Testis (tissue), 2 donors: ENCODE measurements at regions not wholly inside any gene's neighbourhood (a gene's known extent, or its start where the extent isn't known, plus 50 kb on each side); places are given as distances from the start of the nearest gene placed in this dataset.

Experiments
- DNase-seq: peaks from one replicate; pipeline ENCODE4 v3.0.0-alpha.2; 2019
- H3K27ac ChIP-seq, 2 donors: fragments of 200-600 bp; sonication (generic); one replicate each; pipeline ENCODE4 v1.5.1; 2019
- H3K27me3 ChIP-seq: fragments of 200-600 bp; sonication (generic); one replicate; pipeline ENCODE4 v1.5.1; 2019
- H3K36me3 ChIP-seq: fragments of 200-600 bp; sonication (generic); one replicate; pipeline ENCODE4 v1.5.1; 2017; ENCODE audit warnings: low read depth; ENCODE audit errors: missing control alignments
- H3K4me1 ChIP-seq: fragments of 200-600 bp; sonication (generic); one replicate; pipeline ENCODE4 v1.5.1; 2019
- H3K4me3 ChIP-seq, 2 donors: fragments of 200-600 bp; sonication (generic); one replicate each; pipeline ENCODE4 v1.5.1; 2017 to 2019
- H3K9me3 ChIP-seq: fragments of 200-600 bp; sonication (generic); one replicate; pipeline ENCODE4 v1.5.1; 2017
- CTCF ChIP-seq, 3 experiments: fragments of 450-650 bp in 2 of 3; fragments of 200-600 bp in 1 of 3; sonication (generic) in 1 of 3; IDR thresholded peaks; one replicate each; pipeline ENCODE4 v1.5.1; 2016 to 2019; ENCODE audit warnings: antibody characterized with exemption in 3 of 3, mild to moderate bottlenecking in 2 of 3, moderate library complexity in 1 of 3
- POLR2A ChIP-seq: fragments of 450-650 bp; IDR thresholded peaks from one replicate; pipeline ENCODE4 v1.6.1; 2017; ENCODE audit warnings: antibody characterized with exemption, mild to moderate bottlenecking, moderate library complexity
- WGBS, 2 donors: methylation state at CpG; one replicate each; pipeline ENCODE4 v1.1.5; 2018; 5-methylcytosine and 5-hydroxymethylcytosine counted together
- intact Hi-C: fragments of 100-400 bp; cut with DNase I; formaldehyde crosslinking; loops from one replicate; pipeline ENCODE4 v1.15.1; 2023; ENCODE audit warnings: low total_unique reads

GRCh38 chr6:15769511-15770018 lies 106.7 kb upstream of the DTNBP1 start:
- no peak for DNase-seq
- intact Hi-C loops, result no loop called here
- 89 to 92% methylated on average over 5 of the region's 5 CpGs for WGBS, 2 donors
- Histone ChIP-seq H3K4me3 (no peak overlapping the region), H3K27me3 (no peaks in the 10 kb centered on the region), H3K27ac (no peak overlapping the region), H3K9me3 (no peaks in the 10 kb centered on the region), H3K4me1 (no peaks in the 10 kb centered on the region), H3K36me3 (no peaks in the 10 kb centered on the region)
- TF ChIP-seq CTCF (IDR thresholded peaks at IDR 0.05) (no peak), POLR2A (no peak)

- WGBS, 2 donors, result 64 to 68% methylated on average over 5 of the region's 5 CpGs
- Histone ChIP-seq H3K4me3 (no peak overlapping the region), H3K9me3 (no peaks in the 10 kb centered on the region), H3K36me3 (no peaks in the 10 kb centered on the region), H3K4me1 (no peaks in the 10 kb centered on the region), H3K27ac (no peak overlapping the region), H3K27me3 (no peaks in the 10 kb centered on the region)
- TF ChIP-seq POLR2A, result no peak
- intact Hi-C loops, result no loop called here
- DNase-seq, result no peak
Observed at GRCh38 chr6:15768999-15769398, 106.2 kb upstream of the DTNBP1 start.

GRCh38 chr6:15763837-15764236 lies 101.0 kb upstream of the DTNBP1 start:
- intact Hi-C loops, result no loop called here
- no peak for DNase-seq

GRCh38 chr6:15763364-15763763 lies 100.5 kb upstream of the DTNBP1 start:
- intact Hi-C loops, result no loop called here
- Histone ChIP-seq H3K9me3 (no peaks in the 10 kb centered on the region), H3K4me3 (no peak overlapping the region), H3K4me1 (no peaks in the 10 kb centered on the region), H3K27me3 (no peaks in the 10 kb centered on the region), H3K36me3 (no peaks in the 10 kb centered on the region), H3K27ac (no peak overlapping the region)
- 83 to 84% methylated on average over 3 of the region's 3 CpGs for WGBS, 2 donors
- no peak for TF ChIP-seq CTCF (IDR thresholded peaks at IDR 0.05)
- TF ChIP-seq POLR2A, result no peak
- DNase-seq, result no peak

More at GRCh38 chr6:15763837-15764236, 101.0 kb upstream of the DTNBP1 start:
- Histone ChIP-seq H3K9me3 (no peaks in the 10 kb centered on the region), H3K4me3 (no peak overlapping the region), H3K4me1 (no peaks in the 10 kb centered on the region), H3K27ac (no peak overlapping the region), H3K27me3 (no peaks in the 10 kb centered on the region), H3K36me3 (no peaks in the 10 kb centered on the region)
- WGBS, 2 donors, result 40 to 59% methylated on average over 8 of the region's 8 CpGs
- no peak for TF ChIP-seq CTCF (IDR thresholded peaks at IDR 0.05)
- no peak for TF ChIP-seq POLR2A

GRCh38 chr6:15761045-15761502 lies 98.2 kb upstream of the DTNBP1 start:
- no peak for TF ChIP-seq CTCF (IDR thresholded peaks at IDR 0.05)
- no peak for TF ChIP-seq POLR2A
- no peak overlapping the region for H3K4me3 ChIP-seq
- no peaks in the 10 kb centered on the region for H3K4me1 ChIP-seq
- 84 to 88% methylated on average over 2 of the region's 2 CpGs for WGBS, 2 donors
- H3K27me3 ChIP-seq, result no peaks in the 10 kb centered on the region
- no peaks in the 10 kb centered on the region for H3K36me3 ChIP-seq
- no peak for DNase-seq
- no peaks in the 10 kb centered on the region for H3K9me3 ChIP-seq
- intact Hi-C loops, result no loop called here
- no peak overlapping the region for H3K27ac ChIP-seq
